Kidney epithelial cell (primary cell): ENCODE measurements at regions not wholly inside any gene's neighbourhood (a gene's known extent, or its start where the extent isn't known, plus 50 kb on each side); places are given as distances from the start of the nearest gene placed in this dataset.
"Not testable (repeated sequence)": the region's sequence is repeated elsewhere in the genome, so short reads cannot be mapped to it uniquely, and the experiment has no call there.

ENCODE experiments used
- DNase-seq: peaks from one replicate; pipeline ENCODE4 v3.0.0-alpha.2; 2010; ENCODE audit warnings: low read depth
- H3K27me3 ChIP-seq: 2 replicates; pipeline ENCODE4 v1.6.0; 2011; ENCODE audit warnings: low read length; ENCODE audit not compliant: control insufficient read depth, insufficient read depth
- H3K36me3 ChIP-seq: 2 replicates; pipeline ENCODE4 v1.5.1; 2011; ENCODE audit warnings: low read length; ENCODE audit not compliant: control insufficient read depth, insufficient read depth
- H3K4me3 ChIP-seq: 2 replicates; pipeline ENCODE4 v1.5.1; 2011; ENCODE audit warnings: low read depth, mild to moderate bottlenecking, control low read depth, low read length
- CTCF ChIP-seq: IDR thresholded peaks from 2 replicates; pipeline ENCODE4 v1.5.1; 2011; ENCODE audit warnings: mild to moderate bottlenecking, moderate library complexity, low read length, control low read depth, inconsistent platforms; ENCODE audit not compliant: insufficient read depth, poor library complexity, severe bottlenecking

- DNase-seq: no peak
- Histone ChIP-seq H3K27me3 (no peaks in the 10 kb centered on the region), H3K4me3 (no peak overlapping the region), H3K36me3 (no peaks in the 10 kb centered on the region)
- no peak for TF ChIP-seq CTCF
Observed at GRCh38 chr12:83505586-83505985, 818.9 kb downstream of the TMTC2 start.

GRCh38 chr12:83499894-83500293 lies 813.2 kb downstream of the TMTC2 start:
- not testable (repeated sequence) for DNase-seq, H3K36me3 ChIP-seq, H3K27me3 ChIP-seq, H3K4me3 ChIP-seq

DNA sequence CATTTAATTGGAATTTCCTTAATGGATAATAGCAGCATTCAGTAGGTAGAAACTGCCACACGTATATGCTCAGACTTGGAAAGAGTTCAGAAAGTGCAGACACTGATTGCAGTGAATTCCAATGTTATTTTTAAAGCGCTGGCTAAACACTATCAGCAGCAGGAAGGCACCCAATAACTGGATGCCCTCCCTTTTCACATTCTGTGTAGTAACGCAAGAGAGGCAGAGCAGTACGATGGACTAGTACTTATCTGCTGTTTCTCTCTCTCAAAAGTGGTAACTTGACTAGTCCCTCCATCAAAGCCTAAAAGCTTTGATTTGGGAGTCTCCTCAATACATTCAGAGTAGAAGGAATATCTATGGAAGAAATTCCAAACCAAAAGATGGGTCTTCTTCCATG lies 791.0 kb downstream of the TMTC2 start:
- Histone ChIP-seq H3K27me3 (no peaks in the 10 kb centered on the region), H3K4me3 (no peak overlapping the region), H3K36me3 (no peaks in the 10 kb centered on the region)
- DNase-seq: no peak
- no peak for TF ChIP-seq CTCF

- H3K4me3 ChIP-seq: no peak overlapping the region
- DNase-seq: no peak
- no peak for TF ChIP-seq CTCF
- no peaks in the 10 kb centered on the region for H3K27me3 ChIP-seq
- H3K36me3 ChIP-seq: no peaks in the 10 kb centered on the region
Observed at GRCh38 chr12:83476695-83477690, 790.3 kb downstream of the TMTC2 start.

GRCh38 chr12:83476006-83476405 lies 789.3 kb downstream of the TMTC2 start:
- no peak for DNase-seq
- Histone ChIP-seq H3K36me3 (no peaks in the 10 kb centered on the region), H3K27me3 (no peaks in the 10 kb centered on the region), H3K4me3 (no peak overlapping the region)
- no peak for TF ChIP-seq CTCF

- Histone ChIP-seq H3K36me3 (no peaks in the 10 kb centered on the region), H3K4me3 (no peak overlapping the region), H3K27me3 (no peaks in the 10 kb centered on the region)
- DNase-seq: no peak
- no peak for TF ChIP-seq CTCF
Observed at GRCh38 chr12:83474369-83474768, 787.7 kb downstream of the TMTC2 start.
